ENCODE measurements at regions not wholly inside any gene's neighbourhood (a gene's known extent, or its start where the extent isn't known, plus 50 kb on each side); places are given as distances from the start of the nearest gene placed in this dataset.
"Not testable (repeated sequence)": the region's sequence is repeated elsewhere in the genome, so short reads cannot be mapped to it uniquely, and the experiment has no call there.

GRCh38 chr7:112959276-112959675 is 127.4 kb downstream of the GPR85 start:
- TF ChIP-seq CTCF (IDR thresholded peaks at IDR 0.05): no peak
- Mint-ChIP-seq H3K9me3 (ENCODE audit: low read depth) (peaks cover 5% of the 10 kb centered on the region), H3K4me3 (ENCODE audit: unreplicated experiment) (no peak overlapping the region), H3K4me1 (ENCODE audit: low read depth) (no peaks in the 10 kb centered on the region), H3K27ac (ENCODE audit: unreplicated experiment) (no peak overlapping the region), H3K27me3 (ENCODE audit: low read depth) (peaks cover 46% of the 10 kb centered on the region), H3K36me3 (ENCODE audit: low read depth) (no peaks in the 10 kb centered on the region)
- no peak for DNase-seq (ENCODE audit: low spot score)

- no peaks in the 10 kb centered on the region for H3K4me1 Mint-ChIP-seq (ENCODE audit: low read depth)
- H3K27ac Mint-ChIP-seq (ENCODE audit: unreplicated experiment): no peak overlapping the region
- TF ChIP-seq CTCF (IDR thresholded peaks at IDR 0.05): no peak
- H3K36me3 Mint-ChIP-seq (ENCODE audit: low read depth): no peaks in the 10 kb centered on the region
- H3K4me3 Mint-ChIP-seq (ENCODE audit: unreplicated experiment): no peak overlapping the region
- peaks cover 43% of the 10 kb centered on the region for H3K27me3 Mint-ChIP-seq (ENCODE audit: low read depth)
- DNase-seq (ENCODE audit: low spot score): no peak
- peaks cover 5% of the 10 kb centered on the region for H3K9me3 Mint-ChIP-seq (ENCODE audit: low read depth)
These were observed 127.9 kb downstream of the GPR85 start for GRCh38 chr7:112958775-112959174.

- H3K4me3 Mint-ChIP-seq (ENCODE audit: unreplicated experiment): no peak overlapping the region
- peaks cover 5% of the 10 kb centered on the region for H3K9me3 Mint-ChIP-seq (ENCODE audit: low read depth)
- no peak for TF ChIP-seq CTCF (IDR thresholded peaks at IDR 0.05)
- no peak overlapping the region for H3K27ac Mint-ChIP-seq (ENCODE audit: unreplicated experiment)
- DNase-seq (ENCODE audit: low spot score): no peak
- H3K36me3 Mint-ChIP-seq (ENCODE audit: low read depth): no peaks in the 10 kb centered on the region
- no peaks in the 10 kb centered on the region for H3K4me1 Mint-ChIP-seq (ENCODE audit: low read depth)
- H3K27me3 Mint-ChIP-seq (ENCODE audit: low read depth): peaks cover 40% of the 10 kb centered on the region
These were observed 128.7 kb downstream of the GPR85 start for GRCh38 chr7:112957901-112958300.

GRCh38 chr7:112953031-112953430 is 133.6 kb downstream of the GPR85 start:
- not testable (repeated sequence) for DNase-seq (ENCODE audit: low spot score); H3K36me3 Mint-ChIP-seq (ENCODE audit: low read depth); H3K9me3 Mint-ChIP-seq (ENCODE audit: low read depth); H3K4me1 Mint-ChIP-seq (ENCODE audit: low read depth); H3K27ac Mint-ChIP-seq (ENCODE audit: unreplicated experiment); H3K4me3 Mint-ChIP-seq (ENCODE audit: unreplicated experiment)
- H3K27me3 Mint-ChIP-seq (ENCODE audit: low read depth): peaks cover 47% of the 10 kb centered on the region

GRCh38 chr7:112951070-112951469 is 135.6 kb downstream of the GPR85 start:
- no peak overlapping the region for H3K4me3 Mint-ChIP-seq (ENCODE audit: unreplicated experiment)

GRCh38 chr7:112949682-112950081 is 136.9 kb downstream of the GPR85 start:
- H3K27ac Mint-ChIP-seq (ENCODE audit: unreplicated experiment); H3K4me3 Mint-ChIP-seq (ENCODE audit: unreplicated experiment); H3K36me3 Mint-ChIP-seq (ENCODE audit: low read depth); H3K9me3 Mint-ChIP-seq (ENCODE audit: low read depth); DNase-seq (ENCODE audit: low spot score); H3K4me1 Mint-ChIP-seq (ENCODE audit: low read depth): not testable (repeated sequence)
- peaks cover 38% of the 10 kb centered on the region for H3K27me3 Mint-ChIP-seq (ENCODE audit: low read depth)

More at GRCh38 chr7:112951070-112951469, 135.6 kb downstream of the GPR85 start:
- peaks cover 38% of the 10 kb centered on the region for H3K27me3 Mint-ChIP-seq (ENCODE audit: low read depth)
- TF ChIP-seq CTCF (IDR thresholded peaks at IDR 0.05): no peak
- H3K4me1 Mint-ChIP-seq (ENCODE audit: low read depth): no peaks in the 10 kb centered on the region
- H3K9me3 Mint-ChIP-seq (ENCODE audit: low read depth): peaks cover 6% of the 10 kb centered on the region
- H3K27ac Mint-ChIP-seq (ENCODE audit: unreplicated experiment): no peak overlapping the region
- H3K36me3 Mint-ChIP-seq (ENCODE audit: low read depth): no peaks in the 10 kb centered on the region
- no peak for DNase-seq (ENCODE audit: low spot score)

Measured in chondrocyte (in vitro differentiated cells).